Activated CD8-positive, alpha-beta memory T cell treated with anti-CD3 and anti-CD28 coated beads, Interleukin-2, amount 50 U/mL, for 4 hours (primary cell): ENCODE measurements at regions not wholly inside any gene's neighbourhood (a gene's known extent, or its start where the extent isn't known, plus 50 kb on each side); places are given as distances from the start of the nearest gene placed in this dataset.
A peak's percentile ranks its signal among the peaks of the same experiment; 100 is the strongest.
"Not testable (repeated sequence)": the region's sequence is repeated elsewhere in the genome, so short reads cannot be mapped to it uniquely, and the experiment has no call there.

Experiments used
- DNase-seq: peaks from one replicate; pipeline ENCODE4 v3.0.0-alpha.2; 2020

- not testable (repeated sequence) for DNase-seq
These were observed 287.0 kb downstream of the BCL2L11 start for GRCh38 chr2:111407632-111408194.

GRCh38 chr2:111410868-111411406, 290.2 kb downstream of the BCL2L11 start:
- DNase-seq: not testable (repeated sequence)

- not testable (repeated sequence) for DNase-seq
These were observed 291.4 kb downstream of the BCL2L11 start for GRCh38 chr2:111411867-111412681.

- DNase-seq: not testable (repeated sequence)
These were observed 292.3 kb downstream of the BCL2L11 start for GRCh38 chr2:111412841-111413650.

GRCh38 chr2:111413950-111414349, 293.2 kb downstream of the BCL2L11 start:
- not testable (repeated sequence) for DNase-seq

- not testable (repeated sequence) for DNase-seq
These were observed 295.3 kb downstream of the BCL2L11 start for GRCh38 chr2:111415765-111416743.

- not testable (repeated sequence) for DNase-seq
These were observed 296.3 kb downstream of the BCL2L11 start for GRCh38 chr2:111417026-111417425.

- DNase-seq: not testable (repeated sequence)
These were observed 297.6 kb downstream of the BCL2L11 start for GRCh38 chr2:111418091-111418875.

- DNase-seq: not testable (repeated sequence)
These were observed 299.4 kb downstream of the BCL2L11 start for GRCh38 chr2:111420074-111420473.

- not testable (repeated sequence) for DNase-seq
These were observed 300.1 kb downstream of the BCL2L11 start for GRCh38 chr2:111420835-111421234.

GRCh38 chr2:111421949-111422348, 301.2 kb downstream of the BCL2L11 start:
- not testable (repeated sequence) for DNase-seq

- not testable (repeated sequence) for DNase-seq
These were observed 301.8 kb downstream of the BCL2L11 start for GRCh38 chr2:111422562-111422961.

- DNase-seq: not testable (repeated sequence)
These were observed 302.5 kb downstream of the BCL2L11 start for GRCh38 chr2:111423184-111423583.

GRCh38 chr2:111424176-111424575, 303.5 kb downstream of the BCL2L11 start:
- not testable (repeated sequence) for DNase-seq

- peak; percentile 18 for DNase-seq
These were observed 304.2 kb downstream of the BCL2L11 start for GRCh38 chr2:111424851-111425309.

- not testable (repeated sequence) for DNase-seq
These were observed 305.1 kb downstream of the BCL2L11 start for GRCh38 chr2:111425789-111426201.

- not testable (repeated sequence) for DNase-seq
These were observed 306.6 kb downstream of the BCL2L11 start for GRCh38 chr2:111427346-111427745.

GRCh38 chr2:111428915-111429314, 308.2 kb downstream of the BCL2L11 start:
- DNase-seq: not testable (repeated sequence)

GRCh38 chr2:111429353-111429752, 308.6 kb downstream of the BCL2L11 start:
- DNase-seq: not testable (repeated sequence)

GRCh38 chr2:111430817-111431661, 310.3 kb downstream of the BCL2L11 start:
- not testable (repeated sequence) for DNase-seq
